Transverse colon (tissue), 4 donors: ENCODE measurements at regions not wholly inside any gene's neighbourhood (a gene's known extent, or its start where the extent isn't known, plus 50 kb on each side); places are given as distances from the start of the nearest gene placed in this dataset.

Experiments
- POLR2A ChIP-seq: fragments of 450-650 bp; IDR thresholded peaks from one replicate; pipeline ENCODE4 v1.6.1; 2016; ENCODE audit warnings: antibody characterized with exemption, mild to moderate bottlenecking, moderate library complexity
- POLR2AphosphoS5 ChIP-seq, 3 donors: sonication (generic); formaldehyde crosslinking; IDR thresholded peaks; one replicate each; pipeline ENCODE4 v1.6.1; 2016; ENCODE audit warnings: antibody characterized with exemption in 3 of 3
- TF ChIP-seq, protein P1 (sequence below), 5 experiments: fragments of 200-600 bp in 3 of 5; fragments of 450-650 bp in 2 of 5; sonication (generic) in 3 of 5; IDR thresholded peaks; 1 replicate in 2 of 5; 2 replicates in 3 of 5; pipeline ENCODE4 v1.5.1; 2016 to 2017; ENCODE audit warnings: antibody characterized with exemption in 5 of 5, inconsistent platforms in 3 of 5, mild to moderate bottlenecking in 2 of 5, moderate library complexity in 1 of 5

DNA sequence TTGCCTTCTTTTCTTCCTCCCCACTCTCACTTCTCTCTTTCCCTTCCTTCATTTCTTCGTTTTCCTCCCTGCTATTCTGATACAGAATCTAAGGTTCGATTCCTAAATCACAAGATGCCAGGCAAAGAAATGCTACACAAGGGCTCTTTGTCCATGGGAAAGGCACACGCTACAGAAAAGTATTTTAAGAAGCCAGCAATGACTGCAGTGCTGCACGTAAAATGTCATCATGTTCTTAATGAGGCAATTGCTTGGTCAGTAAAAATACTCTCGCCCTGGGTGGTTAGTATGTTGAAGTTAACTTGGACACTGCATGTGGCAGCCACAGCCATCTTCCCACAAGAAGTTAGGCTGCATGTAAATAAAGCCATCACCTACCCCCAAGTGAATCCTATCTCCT is 178.4 kb downstream of the DHX15 start:
- TF ChIP-seq, protein P1, sequence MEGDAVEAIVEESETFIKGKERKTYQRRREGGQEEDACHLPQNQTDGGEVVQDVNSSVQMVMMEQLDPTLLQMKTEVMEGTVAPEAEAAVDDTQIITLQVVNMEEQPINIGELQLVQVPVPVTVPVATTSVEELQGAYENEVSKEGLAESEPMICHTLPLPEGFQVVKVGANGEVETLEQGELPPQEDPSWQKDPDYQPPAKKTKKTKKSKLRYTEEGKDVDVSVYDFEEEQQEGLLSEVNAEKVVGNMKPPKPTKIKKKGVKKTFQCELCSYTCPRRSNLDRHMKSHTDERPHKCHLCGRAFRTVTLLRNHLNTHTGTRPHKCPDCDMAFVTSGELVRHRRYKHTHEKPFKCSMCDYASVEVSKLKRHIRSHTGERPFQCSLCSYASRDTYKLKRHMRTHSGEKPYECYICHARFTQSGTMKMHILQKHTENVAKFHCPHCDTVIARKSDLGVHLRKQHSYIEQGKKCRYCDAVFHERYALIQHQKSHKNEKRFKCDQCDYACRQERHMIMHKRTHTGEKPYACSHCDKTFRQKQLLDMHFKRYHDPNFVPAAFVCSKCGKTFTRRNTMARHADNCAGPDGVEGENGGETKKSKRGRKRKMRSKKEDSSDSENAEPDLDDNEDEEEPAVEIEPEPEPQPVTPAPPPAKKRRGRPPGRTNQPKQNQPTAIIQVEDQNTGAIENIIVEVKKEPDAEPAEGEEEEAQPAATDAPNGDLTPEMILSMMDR (IDR thresholded peaks at IDR 0.05): no peak
- TF ChIP-seq POLR2AphosphoS5 (IDR thresholded peaks at IDR 0.05): no peak
- no peak for TF ChIP-seq POLR2A
